ENCODE measurements at regions not wholly inside any gene's neighbourhood (a gene's known extent, or its start where the extent isn't known, plus 50 kb on each side); places are given as distances from the start of the nearest gene placed in this dataset.

DNA sequence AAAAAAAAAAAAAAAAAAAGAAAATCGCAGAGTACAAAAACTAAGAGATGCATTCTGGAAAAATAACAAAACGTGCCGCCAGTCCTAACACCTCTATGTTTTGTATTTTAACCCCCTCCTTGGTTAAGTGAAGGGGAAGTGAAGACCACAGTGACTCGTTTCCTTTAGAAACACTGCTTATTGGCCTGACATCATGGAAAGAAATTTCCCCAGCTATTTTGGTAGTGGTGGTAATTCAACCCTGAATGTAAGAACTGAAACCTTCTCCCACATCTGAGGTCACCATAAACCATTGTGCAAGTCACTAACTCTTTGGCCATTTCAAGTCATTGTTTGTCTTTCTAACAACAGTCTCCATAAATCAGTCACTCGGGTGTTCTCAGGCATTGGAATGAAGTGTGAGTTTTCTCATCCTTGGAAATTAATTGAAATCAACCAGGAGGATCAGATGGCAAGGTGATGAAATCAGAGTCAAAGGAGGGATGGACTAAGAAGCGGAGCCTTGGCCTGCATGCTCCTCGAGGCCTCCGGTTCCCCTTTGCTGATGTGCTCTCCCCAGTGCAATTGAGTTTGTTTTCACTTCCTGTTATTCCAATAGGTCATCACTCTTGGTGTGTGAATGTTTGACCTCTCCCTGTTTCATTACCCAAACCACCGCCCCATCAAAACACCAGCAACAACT lies 443.9 kb downstream of the FGF9 start:
- no peaks in the 10 kb centered on the region for H3K27me3 Mint-ChIP-seq
- intact Hi-C loops (cut with micrococcal nuclease), result loop anchor here (1.0 to 5.0 kb wide), 4 partner anchors 48 to 442 kb away; partner anchors contain the start of gene FGF9
- H3K4me1 Mint-ChIP-seq, result peaks cover 45% of the 10 kb centered on the region
- no peaks in the 10 kb centered on the region for H3K9me3 Mint-ChIP-seq (ENCODE audit: insufficient read depth)
- peaks cover 31 to 36% of the 10 kb centered on the region in 2 donors for H3K4me1 ChIP-seq (ENCODE audit: control insufficient read depth in 2 of 2, insufficient read depth in 2 of 2, low read length in 2 of 2)
- WGBS (ENCODE audit: insufficient coverage), result 0% methylated on average over 3 of the region's 9 CpGs
- H3K27ac Mint-ChIP-seq, result peak overlapping the region; percentile 98
- ATAC-seq (ENCODE audit: low read depth), result peak; percentile 84
- no peak overlapping the region for H3K9ac ChIP-seq (ENCODE audit: low read length)
- peak overlapping the region; percentile 82 for H3K4me3 Mint-ChIP-seq
- H3K9me3 ChIP-seq (ENCODE audit: control extremely low read depth in 1 of 3, control insufficient read depth in 2 of 3, insufficient read depth in 1 of 3, low read length in 2 of 3), result peaks cover 0 to 7% (median 0%) of the 10 kb centered on the region in 3 donors
- POLR2A ChIA-PET, result interaction anchor here (0.7 to 1.1 kb wide), 12 partner anchors 9 to 511 kb away, joined by 3 to 11 read pairs (median 6); partner anchors contain the start of genes FGF9 and MICU2
- peak overlapping the region; percentile 48 for H2AFZ ChIP-seq (ENCODE audit: insufficient read depth, low read depth, low read length, poor library complexity, severe bottlenecking)
- H4K20me1 ChIP-seq (ENCODE audit: control insufficient read depth, insufficient read depth, low read length, poor library complexity, severe bottlenecking), result no peaks in the 10 kb centered on the region
- CTCF ChIA-PET, result interaction anchor here (0.7 to 2.4 kb wide), 4 partner anchors 53 to 477 kb away, joined by 3 to 17 read pairs (median 4); partner anchors contain the start of gene FGF9
- H3K4me2 ChIP-seq (replicated peaks; ENCODE audit: low read depth, low read length, poor library complexity, severe bottlenecking), result peak overlapping the region; percentile 51
- no peaks in the 10 kb centered on the region for H3K79me2 ChIP-seq (ENCODE audit: control insufficient read depth, insufficient read depth, low read length)
- H3K4me3 ChIP-seq (ENCODE audit: control extremely low read depth in 1 of 5, extremely low read depth in 1 of 5, insufficient read depth in 1 of 5, low read depth in 2 of 5, low read length in 4 of 5), result peak overlapping the region in 1 of 5 experiments; percentile 4
- no peaks in the 10 kb centered on the region for H3K27me3 ChIP-seq (replicated peaks in 1 of 4; ENCODE audit: control extremely low read depth in 1 of 4, control insufficient read depth in 3 of 4, insufficient read depth in 4 of 4, low read length in 3 of 4)
- peak overlapping the region; percentile 89 to 90 for H3K27ac ChIP-seq (ENCODE audit: low read length in 2 of 2)
- no peak for TF ChIP-seq EZH2 (IDR thresholded peaks at IDR 0.05; ENCODE audit: borderline replicate concordance, insufficient read depth, low read depth, low read length, poor library complexity, severe bottlenecking)
- TF ChIP-seq, protein P1, sequence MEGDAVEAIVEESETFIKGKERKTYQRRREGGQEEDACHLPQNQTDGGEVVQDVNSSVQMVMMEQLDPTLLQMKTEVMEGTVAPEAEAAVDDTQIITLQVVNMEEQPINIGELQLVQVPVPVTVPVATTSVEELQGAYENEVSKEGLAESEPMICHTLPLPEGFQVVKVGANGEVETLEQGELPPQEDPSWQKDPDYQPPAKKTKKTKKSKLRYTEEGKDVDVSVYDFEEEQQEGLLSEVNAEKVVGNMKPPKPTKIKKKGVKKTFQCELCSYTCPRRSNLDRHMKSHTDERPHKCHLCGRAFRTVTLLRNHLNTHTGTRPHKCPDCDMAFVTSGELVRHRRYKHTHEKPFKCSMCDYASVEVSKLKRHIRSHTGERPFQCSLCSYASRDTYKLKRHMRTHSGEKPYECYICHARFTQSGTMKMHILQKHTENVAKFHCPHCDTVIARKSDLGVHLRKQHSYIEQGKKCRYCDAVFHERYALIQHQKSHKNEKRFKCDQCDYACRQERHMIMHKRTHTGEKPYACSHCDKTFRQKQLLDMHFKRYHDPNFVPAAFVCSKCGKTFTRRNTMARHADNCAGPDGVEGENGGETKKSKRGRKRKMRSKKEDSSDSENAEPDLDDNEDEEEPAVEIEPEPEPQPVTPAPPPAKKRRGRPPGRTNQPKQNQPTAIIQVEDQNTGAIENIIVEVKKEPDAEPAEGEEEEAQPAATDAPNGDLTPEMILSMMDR (IDR thresholded peaks at IDR 0.05), result no peak
- DNase-seq, result peak; percentile 93
- no peaks in the 10 kb centered on the region for H3K36me3 ChIP-seq (replicated peaks in 1 of 2; ENCODE audit: control extremely low read depth in 1 of 2, control insufficient read depth in 1 of 2, extremely low read depth in 1 of 2, insufficient read depth in 2 of 2, low read length in 1 of 2)

DNA sequence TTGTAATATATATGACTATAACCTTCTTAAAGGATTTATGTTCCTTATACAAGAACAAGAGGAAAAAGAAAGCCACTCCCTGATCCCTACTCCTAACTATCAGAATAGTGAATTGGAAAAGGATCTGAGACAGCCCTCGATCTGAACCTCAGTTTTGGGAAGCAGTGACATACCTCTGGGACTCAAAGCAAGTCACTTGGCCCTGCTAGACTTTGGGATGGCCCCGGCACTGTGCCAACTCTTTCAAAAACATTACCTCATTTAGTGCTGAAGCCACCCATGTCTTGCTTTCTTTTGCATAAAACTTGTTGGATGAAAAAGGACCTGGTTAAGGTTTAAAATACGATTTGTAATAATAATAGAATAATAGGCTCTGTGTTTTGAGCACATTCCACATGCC lies 447.3 kb downstream of the FGF9 start:
- intact Hi-C loops (cut with micrococcal nuclease), result no loop called here
- WGBS (ENCODE audit: insufficient coverage), result 83% methylated on average over 1 of the region's 3 CpGs
- DNase-seq, result no peak
- H3K36me3 ChIP-seq (replicated peaks in 1 of 2; ENCODE audit: control extremely low read depth in 1 of 2, control insufficient read depth in 1 of 2, extremely low read depth in 1 of 2, insufficient read depth in 2 of 2, low read length in 1 of 2), result no peaks in the 10 kb centered on the region
- no peak overlapping the region for H3K27ac ChIP-seq (ENCODE audit: low read length in 2 of 2)
- H3K9ac ChIP-seq (ENCODE audit: low read length), result no peak overlapping the region
- H3K4me1 ChIP-seq (ENCODE audit: control insufficient read depth in 2 of 2, insufficient read depth in 2 of 2, low read length in 2 of 2), result peaks cover 30 to 45% of the 10 kb centered on the region in 2 donors
- Mint-ChIP-seq H3K4me1 (peaks cover 49% of the 10 kb centered on the region), H3K27me3 (no peaks in the 10 kb centered on the region), H3K4me3 (no peak overlapping the region), H3K27ac (no peak overlapping the region), H3K9me3 (ENCODE audit: insufficient read depth) (no peaks in the 10 kb centered on the region)
- no peak for ATAC-seq (ENCODE audit: low read depth)
- H2AFZ ChIP-seq (ENCODE audit: insufficient read depth, low read depth, low read length, poor library complexity, severe bottlenecking), result no peak overlapping the region
- no peaks in the 10 kb centered on the region for H4K20me1 ChIP-seq (ENCODE audit: control insufficient read depth, insufficient read depth, low read length, poor library complexity, severe bottlenecking)
- no peak for TF ChIP-seq EZH2 (IDR thresholded peaks at IDR 0.05; ENCODE audit: borderline replicate concordance, insufficient read depth, low read depth, low read length, poor library complexity, severe bottlenecking)
- TF ChIP-seq, protein P1 (IDR thresholded peaks at IDR 0.05), result no peak
- no peak overlapping the region for H3K4me2 ChIP-seq (replicated peaks; ENCODE audit: low read depth, low read length, poor library complexity, severe bottlenecking)
- ChIA-PET POLR2A (interaction anchor here (0.6 kb wide), 1 partner anchor 347 kb away, joined by 4 read pairs; no protein-coding TSS in a partner anchor), CTCF (no interaction called here)
- H3K4me3 ChIP-seq (ENCODE audit: control extremely low read depth in 1 of 5, extremely low read depth in 1 of 5, insufficient read depth in 1 of 5, low read depth in 2 of 5, low read length in 4 of 5), result no peak overlapping the region
- H3K9me3 ChIP-seq (ENCODE audit: control extremely low read depth in 1 of 3, control insufficient read depth in 2 of 3, insufficient read depth in 1 of 3, low read length in 2 of 3), result peaks cover 0 to 4% (median 0%) of the 10 kb centered on the region in 3 donors
- H3K27me3 ChIP-seq (replicated peaks in 1 of 4; ENCODE audit: control extremely low read depth in 1 of 4, control insufficient read depth in 3 of 4, insufficient read depth in 4 of 4, low read length in 3 of 4), result no peaks in the 10 kb centered on the region
- no peaks in the 10 kb centered on the region for H3K79me2 ChIP-seq (ENCODE audit: control insufficient read depth, insufficient read depth, low read length)

All from B cell (primary cell).